SK-N-SH (cell line): ENCODE measurements at regions not wholly inside any gene's neighbourhood (a gene's known extent, or its start where the extent isn't known, plus 50 kb on each side); places are given as distances from the start of the nearest gene placed in this dataset.

Experiments used
- CTCF ChIA-PET: fragments of 300-600, 350-600 bp; formaldehyde crosslinking; extraction: SDS; loops from one replicate; lab custom pipeline; 2021; lab: Yijun Ruan, JAX
- POLR2A ChIA-PET: fragments of 350-600 bp; sonication (Branson Sonifier 250); formaldehyde crosslinking; extraction: SDS; loops from one replicate; lab custom pipeline; 2020; ENCODE audit warnings: antibody characterized with exemption, inconsistent platforms; lab: Yijun Ruan, JAX
- DNase-seq: peaks from one replicate; pipeline ENCODE4 v3.0.0; 2012
- H2AFZ ChIP-seq: fragments of 200-600 bp; sonication (generic); 2 replicates; pipeline ENCODE4 v1.8.1; 2016; ENCODE audit warnings: antibody characterized with exemption, mild to moderate bottlenecking, low read depth
- H3F3A ChIP-seq: fragments of 200-600 bp; sonication (generic); replicated peaks from 2 replicates; pipeline ENCODE3; 2016; ENCODE audit warnings: antibody characterized with exemption, mild to moderate bottlenecking; ENCODE audit not compliant: insufficient read depth
- H3K27ac ChIP-seq, 2 experiments: fragments of 200-500 bp in 1 of 2; fragments of 200-600 bp in 1 of 2; sonication (Bioruptor generic) in 1 of 2; sonication (generic), shearing (Covaris generic) in 1 of 2; 2 replicates each; pipeline versions ENCODE4 v1.5.1 to v1.6.1; 2014 to 2016; ENCODE audit warnings: low read depth in 2 of 2, inconsistent platforms in 1 of 2, low read length in 1 of 2, mild to moderate bottlenecking in 1 of 2, mixed read lengths in 1 of 2
- H3K27me3 ChIP-seq: fragments of 200-600 bp; sonication (generic), shearing (Covaris generic); 2 replicates; pipeline ENCODE4 v1.6.1; 2016; ENCODE audit warnings: mixed run types; ENCODE audit not compliant: insufficient read depth
- H3K36me3 ChIP-seq, 2 experiments: fragments of 200-500 bp in 1 of 2; fragments of 200-600 bp in 1 of 2; sonication (Bioruptor generic) in 1 of 2; sonication (generic) in 1 of 2; replicated peaks in 1 of 2; 2 replicates each; pipeline versions ENCODE3 to v1.5.1; 2014 to 2016; ENCODE audit warnings: low read length in 1 of 2, mild to moderate bottlenecking in 1 of 2; ENCODE audit not compliant: insufficient read depth in 2 of 2, control insufficient read depth in 1 of 2
- H3K4me1 ChIP-seq, 2 experiments: fragments of 200-500 bp in 1 of 2; fragments of 200-600 bp in 1 of 2; sonication (Bioruptor generic) in 1 of 2; sonication (generic), shearing (Covaris generic) in 1 of 2; 2 replicates each; pipeline versions ENCODE4 v1.5.1 to v1.6.1; 2014 to 2016; ENCODE audit warnings: low read depth in 1 of 2, low read length in 1 of 2, mixed run types in 1 of 2; ENCODE audit not compliant: insufficient read depth in 2 of 2, control insufficient read depth in 1 of 2
- H3K4me2 ChIP-seq: fragments of 200-600 bp; sonication (generic), shearing (Covaris generic); 2 replicates; pipeline ENCODE4 v1.6.1; 2017; ENCODE audit warnings: mixed run types
- H3K4me3 ChIP-seq, 2 experiments: fragments of 200-500 bp in 1 of 2; fragments of 200-600 bp in 1 of 2; sonication (Bioruptor generic) in 1 of 2; sonication (generic), shearing (Covaris generic) in 1 of 2; 2 replicates each; pipeline versions ENCODE4 v1.5.1 to v1.8.1; 2014 to 2016; ENCODE audit warnings: low read depth in 2 of 2, inconsistent platforms in 1 of 2, low read length in 1 of 2, mild to moderate bottlenecking in 1 of 2, mixed read lengths in 1 of 2, moderate library complexity in 1 of 2
- H3K79me2 ChIP-seq: fragments of 200-600 bp; sonication (generic); 2 replicates; pipeline ENCODE4 v1.8.1; 2017; ENCODE audit warnings: mild to moderate bottlenecking; ENCODE audit not compliant: insufficient read depth
- H3K9ac ChIP-seq: fragments of 200-600 bp; sonication (generic); 2 replicates; pipeline ENCODE4 v1.6.1; 2017; ENCODE audit warnings: mixed run types
- H3K9me2 ChIP-seq: fragments of 200-600 bp; sonication (generic); 2 replicates; pipeline ENCODE4 v1.6.1; 2017; ENCODE audit warnings: mixed run types
- H3K9me3 ChIP-seq: fragments of 200-600 bp; sonication (generic); 2 replicates; pipeline ENCODE4 v1.6.1; 2017; ENCODE audit warnings: mixed run types, mild to moderate bottlenecking, moderate library complexity
- H4K20me1 ChIP-seq: fragments of 200-600 bp; sonication (generic); 2 replicates; pipeline ENCODE4 v1.6.1; 2017; ENCODE audit warnings: mild to moderate bottlenecking, mixed run types; ENCODE audit not compliant: insufficient read depth
- CHD2 ChIP-seq: fragments of 150-350 bp; IDR thresholded peaks from 2 replicates; pipeline ENCODE4 v1.6.1; 2018; ENCODE audit warnings: low read length; ENCODE audit not compliant: partially characterized antibody
- EZH2phosphoT487 ChIP-seq: fragments of 200-600 bp; sonication (generic); IDR thresholded peaks from 2 replicates; pipeline ENCODE4 v1.6.1; 2017; ENCODE audit warnings: low read depth, mixed run types, mild to moderate bottlenecking, antibody characterized with exemption, moderate library complexity, borderline replicate concordance
- FOXJ3 ChIP-seq: sonication (generic); formaldehyde crosslinking; IDR thresholded peaks from 2 replicates; pipeline ENCODE4 v1.5.1; 2020; ENCODE audit warnings: mild to moderate bottlenecking, missing genetic modification reagents
- FOXM1 ChIP-seq: IDR thresholded peaks from 2 replicates; pipeline ENCODE4 v1.4.0; 2012; ENCODE audit warnings: low read depth, mild to moderate bottlenecking
- GABPA ChIP-seq: IDR thresholded peaks from 2 replicates; pipeline ENCODE4 v1.4.0; 2012; ENCODE audit warnings: low read depth, mild to moderate bottlenecking
- GATA2 ChIP-seq: sonication (generic); formaldehyde crosslinking; IDR thresholded peaks from 2 replicates; pipeline ENCODE4 v1.5.0; 2020; ENCODE audit warnings: mild to moderate bottlenecking, missing genetic modification reagents
- IRF3 ChIP-seq: fragments of 150-350 bp; IDR thresholded peaks from 2 replicates; pipeline ENCODE4 v1.6.1; 2016; ENCODE audit warnings: mild to moderate bottlenecking, low read depth, low read length
- JUND ChIP-seq: IDR thresholded peaks from 2 replicates; pipeline ENCODE4 v1.4.0; 2012
- MXI1 ChIP-seq: IDR thresholded peaks from 2 replicates; pipeline ENCODE4 v1.6.1; 2012; ENCODE audit warnings: mild to moderate bottlenecking, low read depth, low read length, improper control_type of control experiment
- NRF1 ChIP-seq: IDR thresholded peaks from 2 replicates; pipeline ENCODE4 v1.6.1; 2012; ENCODE audit warnings: low read depth, mild to moderate bottlenecking, low read length
- POLR2AphosphoS5 ChIP-seq: IDR thresholded peaks from 2 replicates; pipeline ENCODE4 v1.6.1; 2012; ENCODE audit warnings: low read depth, low read length
- RAD21 ChIP-seq: IDR thresholded peaks from 2 replicates; pipeline ENCODE4 v1.6.1; 2012; ENCODE audit warnings: mild to moderate bottlenecking, low read length
- RCOR1 ChIP-seq: fragments of 150-350 bp; IDR thresholded peaks from 2 replicates; pipeline ENCODE4 v1.6.1; 2017; ENCODE audit warnings: antibody characterized with exemption, low read length
- RFX5 ChIP-seq: IDR thresholded peaks from 2 replicates; pipeline ENCODE4 v1.6.1; 2012; ENCODE audit warnings: mild to moderate bottlenecking, improper control_type of control experiment, low read length
- RXRA ChIP-seq: IDR thresholded peaks from 2 replicates; pipeline ENCODE4 v1.4.0; 2012; ENCODE audit warnings: low read depth, mild to moderate bottlenecking, borderline replicate concordance
- SIN3A ChIP-seq: IDR thresholded peaks from 2 replicates; pipeline ENCODE4 v1.6.1; 2012; ENCODE audit warnings: low read depth, mild to moderate bottlenecking, low read length, moderate library complexity, borderline replicate concordance
- SMC3 ChIP-seq: IDR thresholded peaks from 2 replicates; pipeline ENCODE4 v1.6.1; 2012; ENCODE audit warnings: low read depth, low read length, improper control_type of control experiment
- TCF12 ChIP-seq: IDR thresholded peaks from 2 replicates; pipeline ENCODE4 v1.4.0; 2012
- USF1 ChIP-seq: IDR thresholded peaks from 2 replicates; pipeline ENCODE4 v1.4.0; 2012; ENCODE audit warnings: low read depth, borderline replicate concordance
- ZBTB33 ChIP-seq: IDR thresholded peaks from 2 replicates; pipeline ENCODE4 v1.4.0; 2012; ENCODE audit warnings: low read depth, borderline replicate concordance
- WGBS: methylation state at CpG from one replicate; pipeline ENCODE4 v1.1.6; 2017; ENCODE audit warnings: low lambda C conversion rate; 5-methylcytosine and 5-hydroxymethylcytosine counted together

GRCh38 chr5:175785681-175786080 is 85.7 kb upstream of the CPLX2 start:
- Histone ChIP-seq H3K36me3 (no peaks in the 10 kb centered on the region), H4K20me1 (no peaks in the 10 kb centered on the region), H3F3A (no peaks in the 10 kb centered on the region)
- CTCF ChIA-PET = interaction anchor here (1.0 kb wide), 2 partner anchors 55 to 86 kb away, joined by 3 to 5 read pairs; partner anchors contain the start of gene CPLX2
- DNase-seq = no peak
- TF ChIP-seq RFX5 (no peak), FOXJ3 (CRISPR knock-in tag) (no peak), GABPA (no peak), RAD21 (no peak), POLR2AphosphoS5 (no peak), ZBTB33 (no peak), IRF3 (no peak), SIN3A (no peak), RXRA (no peak), NRF1 (no peak), EZH2phosphoT487 (no peak), FOXM1 (no peak), MXI1 (no peak)
- TF ChIP-seq, all 33 proteins: peak for 0
- Histone ChIP-seq H3K9me3 (no peaks in the 10 kb centered on the region), H2AFZ (no peak overlapping the region), H3K79me2 (no peaks in the 10 kb centered on the region), H3K27ac (no peak overlapping the region), H3K9ac (no peak overlapping the region), H3K4me2 (no peak overlapping the region), H3K27me3 (no peaks in the 10 kb centered on the region), H3K9me2 (no peaks in the 10 kb centered on the region), H3K4me3 (no peak overlapping the region), H3K4me1 (no peaks in the 10 kb centered on the region)
- POLR2A ChIA-PET = no interaction called here

GRCh38 chr5:175788155-175788787 is 83.1 kb upstream of the CPLX2 start:
- Histone ChIP-seq H3K9me3 (no peaks in the 10 kb centered on the region), H3K4me3 (no peak overlapping the region), H3K36me3 (no peaks in the 10 kb centered on the region), H3F3A (no peaks in the 10 kb centered on the region), H3K4me2 (no peak overlapping the region), H3K9ac (no peak overlapping the region), H2AFZ (no peak overlapping the region), H3K27me3 (no peaks in the 10 kb centered on the region), H3K79me2 (no peaks in the 10 kb centered on the region), H4K20me1 (no peaks in the 10 kb centered on the region), H3K4me1 (no peaks in the 10 kb centered on the region), H3K9me2 (no peaks in the 10 kb centered on the region), H3K27ac (no peak overlapping the region)
- TF ChIP-seq FOXM1 (no peak), CHD2 (no peak), ZBTB33 (no peak), GATA2 (CRISPR knock-in tag) (no peak), SMC3 (no peak), RFX5 (no peak), JUND (no peak), POLR2AphosphoS5 (no peak), RCOR1 (no peak), IRF3 (no peak), RAD21 (no peak), GABPA (no peak), TCF12 (no peak), USF1 (no peak)
- ChIA-PET POLR2A (no interaction called here), CTCF (interaction anchor here (1.4 to 2.7 kb wide), 2 partner anchors 58 to 254 kb away, joined by 4 to 14 read pairs; no protein-coding TSS in a partner anchor)
- 31% methylated on average over 7 of the region's 9 CpGs for WGBS
- DNase-seq = no peak
